Adipocyte (in vitro differentiated cells): ENCODE measurements at regions not wholly inside any gene's neighbourhood (a gene's known extent, or its start where the extent isn't known, plus 50 kb on each side); places are given as distances from the start of the nearest gene placed in this dataset.

Experiments
- DNase-seq: peaks from one replicate; pipeline ENCODE4 v3.0.0-alpha.2; 2015; ENCODE audit warnings: low read depth
- H3K27me3 ChIP-seq: replicated peaks from 2 replicates; pipeline ENCODE4 v1.7.0; 2013; ENCODE audit warnings: mild to moderate bottlenecking, low read length, moderate library complexity; ENCODE audit not compliant: control insufficient read depth, insufficient read depth
- H3K36me3 ChIP-seq: 2 replicates; pipeline ENCODE4 v1.7.0; 2013; ENCODE audit warnings: low read length, mild to moderate bottlenecking, moderate library complexity; ENCODE audit not compliant: control insufficient read depth, insufficient read depth, severe bottlenecking
- H3K4me1 ChIP-seq: 2 replicates; pipeline ENCODE4 v1.7.0; 2013; ENCODE audit warnings: mild to moderate bottlenecking, low read length, moderate library complexity; ENCODE audit not compliant: control insufficient read depth, insufficient read depth
- H3K4me3 ChIP-seq: 2 replicates; pipeline ENCODE4 v1.7.0; 2013; ENCODE audit warnings: mild to moderate bottlenecking, low read length, moderate library complexity
- H3K9ac ChIP-seq: 2 replicates; pipeline ENCODE4 v1.7.0; 2013; ENCODE audit warnings: mild to moderate bottlenecking, low read length, moderate library complexity
- H3K9me3 ChIP-seq: 2 replicates; pipeline ENCODE4 v1.7.0; 2013; ENCODE audit warnings: mild to moderate bottlenecking, low read length, moderate library complexity; ENCODE audit not compliant: control insufficient read depth

- Histone ChIP-seq H3K36me3 (no peaks in the 10 kb centered on the region), H3K9me3 (no peaks in the 10 kb centered on the region), H3K4me3 (no peak overlapping the region), H3K9ac (no peak overlapping the region), H3K4me1 (no peaks in the 10 kb centered on the region), H3K27me3 (no peaks in the 10 kb centered on the region)
- no peak for DNase-seq
These were observed 86.9 kb downstream of the FSCB start for GRCh38 chr14:44420226-44420625.

GRCh38 chr14:44418856-44419255, 88.2 kb downstream of the FSCB start:
- Histone ChIP-seq H3K4me1 (no peaks in the 10 kb centered on the region), H3K9ac (no peak overlapping the region), H3K4me3 (no peak overlapping the region), H3K9me3 (no peaks in the 10 kb centered on the region), H3K27me3 (no peaks in the 10 kb centered on the region), H3K36me3 (no peaks in the 10 kb centered on the region)
- DNase-seq, result no peak

- Histone ChIP-seq H3K27me3 (no peaks in the 10 kb centered on the region), H3K9ac (no peak overlapping the region), H3K9me3 (no peaks in the 10 kb centered on the region), H3K36me3 (no peaks in the 10 kb centered on the region), H3K4me3 (no peak overlapping the region), H3K4me1 (no peaks in the 10 kb centered on the region)
- DNase-seq, result no peak
These were observed 89.3 kb downstream of the FSCB start for GRCh38 chr14:44417809-44418208.

- Histone ChIP-seq H3K4me1 (no peaks in the 10 kb centered on the region), H3K9ac (no peak overlapping the region), H3K27me3 (no peaks in the 10 kb centered on the region), H3K36me3 (no peaks in the 10 kb centered on the region), H3K9me3 (no peaks in the 10 kb centered on the region), H3K4me3 (no peak overlapping the region)
- DNase-seq, result no peak
These were observed 92.4 kb downstream of the FSCB start for GRCh38 chr14:44414646-44415045.

- H3K4me3 ChIP-seq, result no peak overlapping the region
- no peaks in the 10 kb centered on the region for H3K9me3 ChIP-seq
- H3K36me3 ChIP-seq, result no peaks in the 10 kb centered on the region
- H3K9ac ChIP-seq, result no peak overlapping the region
- DNase-seq, result no peak
- no peaks in the 10 kb centered on the region for H3K4me1 ChIP-seq
- H3K27me3 ChIP-seq, result no peaks in the 10 kb centered on the region
These were observed 94.1 kb downstream of the FSCB start for GRCh38 chr14:44412858-44413569.

- Histone ChIP-seq H3K4me1 (peaks cover 14% of the 10 kb centered on the region), H3K9me3 (no peaks in the 10 kb centered on the region), H3K9ac (no peak overlapping the region), H3K36me3 (no peaks in the 10 kb centered on the region), H3K4me3 (no peak overlapping the region), H3K27me3 (no peaks in the 10 kb centered on the region)
- no peak for DNase-seq
These were observed 102.0 kb downstream of the FSCB start for GRCh38 chr14:44405011-44405486.

- no peak overlapping the region for H3K9ac ChIP-seq
- H3K27me3 ChIP-seq, result no peaks in the 10 kb centered on the region
- no peak overlapping the region for H3K4me3 ChIP-seq
- peaks cover 14% of the 10 kb centered on the region for H3K4me1 ChIP-seq
- DNase-seq, result no peak
- no peaks in the 10 kb centered on the region for H3K9me3 ChIP-seq
- H3K36me3 ChIP-seq, result no peaks in the 10 kb centered on the region
These were observed 102.5 kb downstream of the FSCB start for GRCh38 chr14:44404599-44404998.

GRCh38 chr14:44404036-44404435, 103.0 kb downstream of the FSCB start:
- Histone ChIP-seq H3K4me1 (peaks cover 14% of the 10 kb centered on the region), H3K36me3 (no peaks in the 10 kb centered on the region), H3K9me3 (no peaks in the 10 kb centered on the region), H3K4me3 (no peak overlapping the region), H3K9ac (no peak overlapping the region), H3K27me3 (no peaks in the 10 kb centered on the region)
- DNase-seq, result no peak

GRCh38 chr14:44403193-44403592, 103.9 kb downstream of the FSCB start:
- DNase-seq, result no peak
- peaks cover 14% of the 10 kb centered on the region for H3K4me1 ChIP-seq
- no peak overlapping the region for H3K4me3 ChIP-seq
- H3K36me3 ChIP-seq, result no peaks in the 10 kb centered on the region
- H3K9me3 ChIP-seq, result no peaks in the 10 kb centered on the region
- no peak overlapping the region for H3K9ac ChIP-seq
- no peaks in the 10 kb centered on the region for H3K27me3 ChIP-seq

- no peak overlapping the region for H3K4me3 ChIP-seq
- H3K4me1 ChIP-seq, result no peaks in the 10 kb centered on the region
- no peak overlapping the region for H3K9ac ChIP-seq
- no peaks in the 10 kb centered on the region for H3K36me3 ChIP-seq
- H3K9me3 ChIP-seq, result no peaks in the 10 kb centered on the region
- H3K27me3 ChIP-seq, result no peaks in the 10 kb centered on the region
- no peak for DNase-seq
These were observed 110.9 kb downstream of the FSCB start for GRCh38 chr14:44396226-44396625.

GRCh38 chr14:44392984-44393383, 114.1 kb downstream of the FSCB start:
- Histone ChIP-seq H3K4me3 (no peak overlapping the region), H3K4me1 (no peaks in the 10 kb centered on the region), H3K36me3 (no peaks in the 10 kb centered on the region), H3K27me3 (no peaks in the 10 kb centered on the region), H3K9ac (no peak overlapping the region), H3K9me3 (no peaks in the 10 kb centered on the region)
- no peak for DNase-seq

- no peak for DNase-seq
- H3K9me3 ChIP-seq, result no peaks in the 10 kb centered on the region
- peaks cover 6% of the 10 kb centered on the region for H3K4me1 ChIP-seq
- H3K36me3 ChIP-seq, result no peaks in the 10 kb centered on the region
- H3K9ac ChIP-seq, result no peak overlapping the region
- no peaks in the 10 kb centered on the region for H3K27me3 ChIP-seq
- H3K4me3 ChIP-seq, result no peak overlapping the region
These were observed 118.8 kb downstream of the FSCB start for GRCh38 chr14:44388306-44388705.
